Neural progenitor cell (in vitro differentiated cells): ENCODE measurements at regions not wholly inside any gene's neighbourhood (a gene's known extent, or its start where the extent isn't known, plus 50 kb on each side); places are given as distances from the start of the nearest gene placed in this dataset.

ENCODE experiments used
- EZH2phosphoT487 ChIP-seq: fragments of 200-600 bp; sonication (generic); IDR thresholded peaks from 2 replicates; pipeline ENCODE4 v1.6.1; 2017; ENCODE audit warnings: antibody characterized with exemption
- TF ChIP-seq, protein P1 (sequence below): fragments of 200-600 bp; sonication (generic); IDR thresholded peaks from 2 replicates; pipeline ENCODE4 v1.5.1; 2017; ENCODE audit warnings: antibody characterized with exemption, mild to moderate bottlenecking

DNA sequence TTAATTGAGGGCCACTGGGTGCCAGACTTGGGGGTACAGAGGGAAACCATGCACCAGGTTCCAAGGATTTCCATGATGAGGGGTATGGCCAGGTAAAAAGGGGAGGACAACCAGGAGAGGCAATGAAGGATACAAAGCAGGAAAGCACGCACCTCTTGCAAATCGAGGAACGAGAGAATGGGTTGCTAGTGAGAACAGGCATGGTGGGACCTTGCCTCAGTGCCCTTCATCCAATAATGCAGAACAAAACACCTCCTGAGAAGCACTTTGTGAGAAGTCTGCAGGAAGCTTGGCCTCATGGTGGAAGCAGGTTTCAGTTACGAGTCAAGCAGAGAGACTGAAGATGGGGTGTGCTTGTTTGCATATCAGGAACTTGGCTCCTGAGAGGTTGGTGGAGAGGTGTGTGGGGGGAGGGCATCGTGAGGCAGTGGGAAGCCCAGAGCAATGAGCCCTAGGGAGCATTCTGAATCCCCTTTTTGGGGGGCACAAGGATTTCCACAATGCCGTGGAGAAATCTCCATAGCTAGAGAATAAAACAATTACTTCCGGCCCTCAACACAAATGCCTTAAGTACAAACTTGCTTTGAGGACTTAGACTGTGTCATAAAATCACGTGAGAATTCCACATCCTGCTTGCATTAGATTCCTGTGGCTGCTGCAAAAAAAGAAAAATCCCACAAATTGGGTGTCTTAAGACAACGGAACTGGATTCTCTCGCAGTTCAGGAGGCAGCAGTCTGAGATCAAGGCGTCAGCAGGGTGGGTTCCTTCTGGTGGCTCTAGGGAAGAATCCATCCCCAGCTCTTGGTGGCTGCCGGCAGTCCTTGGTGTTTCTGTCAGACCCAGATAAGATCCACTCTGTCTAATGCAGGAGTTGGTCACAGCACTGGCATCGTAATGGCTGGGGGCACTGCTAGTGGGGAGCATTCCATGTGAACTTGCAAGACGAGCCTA, 54.9 kb upstream of the BACE2 start:
- TF ChIP-seq, protein P1, sequence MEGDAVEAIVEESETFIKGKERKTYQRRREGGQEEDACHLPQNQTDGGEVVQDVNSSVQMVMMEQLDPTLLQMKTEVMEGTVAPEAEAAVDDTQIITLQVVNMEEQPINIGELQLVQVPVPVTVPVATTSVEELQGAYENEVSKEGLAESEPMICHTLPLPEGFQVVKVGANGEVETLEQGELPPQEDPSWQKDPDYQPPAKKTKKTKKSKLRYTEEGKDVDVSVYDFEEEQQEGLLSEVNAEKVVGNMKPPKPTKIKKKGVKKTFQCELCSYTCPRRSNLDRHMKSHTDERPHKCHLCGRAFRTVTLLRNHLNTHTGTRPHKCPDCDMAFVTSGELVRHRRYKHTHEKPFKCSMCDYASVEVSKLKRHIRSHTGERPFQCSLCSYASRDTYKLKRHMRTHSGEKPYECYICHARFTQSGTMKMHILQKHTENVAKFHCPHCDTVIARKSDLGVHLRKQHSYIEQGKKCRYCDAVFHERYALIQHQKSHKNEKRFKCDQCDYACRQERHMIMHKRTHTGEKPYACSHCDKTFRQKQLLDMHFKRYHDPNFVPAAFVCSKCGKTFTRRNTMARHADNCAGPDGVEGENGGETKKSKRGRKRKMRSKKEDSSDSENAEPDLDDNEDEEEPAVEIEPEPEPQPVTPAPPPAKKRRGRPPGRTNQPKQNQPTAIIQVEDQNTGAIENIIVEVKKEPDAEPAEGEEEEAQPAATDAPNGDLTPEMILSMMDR: no peak
- no peak for TF ChIP-seq EZH2phosphoT487
